Chondrocyte (in vitro differentiated cells): ENCODE measurements at regions not wholly inside any gene's neighbourhood (a gene's known extent, or its start where the extent isn't known, plus 50 kb on each side); places are given as distances from the start of the nearest gene placed in this dataset.
"Not testable (repeated sequence)": the region's sequence is repeated elsewhere in the genome, so short reads cannot be mapped to it uniquely, and the experiment has no call there.

ENCODE experiments used
- DNase-seq: peaks from one replicate; pipeline ENCODE4 v3.0.0; 2021; ENCODE audit warnings: mixed read lengths, low spot score
- H3K27ac Mint-ChIP-seq: one replicate; pipeline ENCODE4 v1.8.0; 2021; ENCODE audit warnings: mild to moderate bottlenecking, moderate library complexity, mixed read lengths; ENCODE audit not compliant: unreplicated experiment
- H3K27me3 Mint-ChIP-seq: 2 replicates; pipeline ENCODE4 v1.8.0; 2021; ENCODE audit warnings: low read depth, mixed read lengths
- H3K36me3 Mint-ChIP-seq: 2 replicates; pipeline ENCODE4 v1.8.0; 2021; ENCODE audit warnings: low read depth, mixed read lengths
- H3K4me1 Mint-ChIP-seq: 2 replicates; pipeline ENCODE4 v1.8.0; 2021; ENCODE audit warnings: low read depth, mild to moderate bottlenecking, mixed read lengths
- H3K4me3 Mint-ChIP-seq: one replicate; pipeline ENCODE4 v1.8.0; 2021; ENCODE audit warnings: mild to moderate bottlenecking, moderate library complexity, mixed read lengths; ENCODE audit not compliant: unreplicated experiment
- H3K9me3 Mint-ChIP-seq: 2 replicates; pipeline ENCODE4 v1.8.0; 2021; ENCODE audit warnings: low read depth, mixed read lengths
- TF ChIP-seq, protein P1 (sequence below): fragments of 200-600 bp; sonication (generic); IDR thresholded peaks from 2 replicates; pipeline ENCODE4 v1.5.0; 2021; ENCODE audit warnings: antibody characterized with exemption, mild to moderate bottlenecking, moderate library complexity

DNA sequence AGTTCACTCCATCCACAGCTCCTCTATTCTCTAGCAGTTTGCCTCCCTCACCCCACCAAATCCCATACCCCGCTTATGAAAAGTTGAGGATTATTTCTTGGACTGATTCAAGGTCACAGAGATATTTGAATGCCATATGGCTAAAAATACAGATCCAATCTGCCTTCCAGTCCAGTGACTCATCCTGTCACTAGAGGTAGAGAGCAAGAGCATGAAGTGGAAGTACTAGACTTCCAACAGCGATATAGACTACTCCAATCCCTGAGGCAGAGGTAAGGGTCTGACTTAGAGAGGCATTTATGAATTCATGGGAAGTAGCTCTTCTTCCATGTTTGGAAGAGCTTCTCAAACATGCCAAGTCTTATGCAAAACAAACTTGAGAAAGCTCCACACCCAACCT lies 72.4 kb upstream of the CCL21 start:
- Mint-ChIP-seq H3K36me3 (no peaks in the 10 kb centered on the region), H3K4me1 (no peaks in the 10 kb centered on the region), H3K4me3 (no peak overlapping the region), H3K27ac (no peak overlapping the region), H3K27me3 (peaks cover 25% of the 10 kb centered on the region), H3K9me3 (no peaks in the 10 kb centered on the region)
- DNase-seq = no peak
- TF ChIP-seq, protein P1, sequence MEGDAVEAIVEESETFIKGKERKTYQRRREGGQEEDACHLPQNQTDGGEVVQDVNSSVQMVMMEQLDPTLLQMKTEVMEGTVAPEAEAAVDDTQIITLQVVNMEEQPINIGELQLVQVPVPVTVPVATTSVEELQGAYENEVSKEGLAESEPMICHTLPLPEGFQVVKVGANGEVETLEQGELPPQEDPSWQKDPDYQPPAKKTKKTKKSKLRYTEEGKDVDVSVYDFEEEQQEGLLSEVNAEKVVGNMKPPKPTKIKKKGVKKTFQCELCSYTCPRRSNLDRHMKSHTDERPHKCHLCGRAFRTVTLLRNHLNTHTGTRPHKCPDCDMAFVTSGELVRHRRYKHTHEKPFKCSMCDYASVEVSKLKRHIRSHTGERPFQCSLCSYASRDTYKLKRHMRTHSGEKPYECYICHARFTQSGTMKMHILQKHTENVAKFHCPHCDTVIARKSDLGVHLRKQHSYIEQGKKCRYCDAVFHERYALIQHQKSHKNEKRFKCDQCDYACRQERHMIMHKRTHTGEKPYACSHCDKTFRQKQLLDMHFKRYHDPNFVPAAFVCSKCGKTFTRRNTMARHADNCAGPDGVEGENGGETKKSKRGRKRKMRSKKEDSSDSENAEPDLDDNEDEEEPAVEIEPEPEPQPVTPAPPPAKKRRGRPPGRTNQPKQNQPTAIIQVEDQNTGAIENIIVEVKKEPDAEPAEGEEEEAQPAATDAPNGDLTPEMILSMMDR = no peak

DNA sequence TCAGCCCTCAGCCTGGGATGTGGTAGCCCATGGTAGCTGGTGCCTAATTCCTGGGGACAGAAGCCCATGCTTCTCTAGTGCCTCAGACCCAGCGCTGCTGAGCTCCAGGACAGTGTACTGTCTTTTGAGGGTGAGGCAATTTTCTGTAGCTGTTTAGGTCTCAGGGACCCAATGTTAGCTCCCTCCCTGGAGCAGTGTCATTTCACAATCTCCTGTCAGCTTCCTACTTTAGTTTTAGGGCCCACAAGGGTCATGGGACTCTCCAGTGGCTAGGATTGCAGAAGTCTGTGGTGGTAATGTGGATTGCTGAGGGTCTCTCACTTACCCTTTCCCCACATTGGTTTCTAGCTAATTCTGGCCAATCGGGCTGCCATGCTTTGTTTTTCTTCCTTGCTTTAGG lies 67.7 kb upstream of the CCL21 start:
- H3K27me3 Mint-ChIP-seq = peaks cover 30% of the 10 kb centered on the region
- H3K4me1 Mint-ChIP-seq = no peaks in the 10 kb centered on the region

DNA sequence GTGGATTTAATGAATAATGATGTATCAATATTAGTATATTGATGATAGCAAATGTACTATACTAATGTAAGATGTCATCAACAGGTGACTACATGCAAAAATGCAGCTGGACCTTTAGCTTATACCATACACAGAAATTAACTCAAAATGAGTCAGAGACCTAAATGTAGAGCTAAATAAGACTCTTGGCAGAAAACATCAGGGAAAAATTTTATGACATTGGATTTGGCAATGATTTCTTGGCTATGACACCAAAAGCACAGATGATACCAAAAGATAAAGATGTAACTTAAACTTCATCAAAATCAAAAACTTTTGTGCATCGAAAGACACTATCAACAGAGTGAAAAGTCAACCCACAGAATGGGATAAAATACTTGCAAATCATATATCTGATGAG lies 64.0 kb upstream of the CCL21 start:
- Mint-ChIP-seq H3K9me3 (peaks cover 4% of the 10 kb centered on the region), H3K27me3 (peaks cover 31% of the 10 kb centered on the region), H3K4me3 (no peak overlapping the region), H3K36me3 (no peaks in the 10 kb centered on the region), H3K27ac (no peak overlapping the region), H3K4me1 (no peaks in the 10 kb centered on the region)
- TF ChIP-seq, protein P1 = no peak
- DNase-seq = no peak

More for the DNA sequence above, 67.7 kb upstream of the CCL21 start:
- H3K27ac Mint-ChIP-seq = no peak overlapping the region
- TF ChIP-seq, protein P1 = no peak
- H3K9me3 Mint-ChIP-seq = peaks cover 4% of the 10 kb centered on the region
- DNase-seq = no peak
- H3K4me3 Mint-ChIP-seq = no peak overlapping the region
- H3K36me3 Mint-ChIP-seq = no peaks in the 10 kb centered on the region

DNA sequence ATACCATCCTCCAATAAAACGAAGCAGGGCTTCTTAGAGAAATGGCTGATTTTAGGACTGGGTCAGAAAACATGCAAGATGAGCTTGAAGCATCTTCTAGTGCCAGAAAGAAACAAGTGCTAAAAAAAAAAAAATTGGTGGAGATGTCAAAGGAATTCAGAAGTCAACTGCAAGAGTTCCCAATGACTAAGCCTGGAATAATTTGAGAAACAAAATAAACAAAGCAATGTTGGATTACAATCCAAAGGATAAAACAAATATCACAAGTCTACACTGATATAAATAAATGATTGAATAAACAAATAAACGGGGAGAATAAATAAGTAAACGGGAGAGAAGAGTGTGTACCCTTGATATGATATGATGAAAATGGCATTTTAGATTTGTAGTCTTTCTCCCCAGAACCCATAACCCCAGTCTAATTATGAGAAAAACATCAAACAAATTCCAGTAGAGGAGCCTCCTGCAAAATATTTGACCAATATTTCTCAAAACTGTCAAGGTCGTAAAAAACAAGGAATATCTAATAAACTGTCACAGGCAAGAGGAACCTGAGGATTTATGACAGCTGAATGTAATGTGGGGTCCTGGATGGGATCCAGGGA lies 63.5 kb upstream of the CCL21 start:
- Mint-ChIP-seq H3K27me3 (peaks cover 28% of the 10 kb centered on the region), H3K4me1 (no peaks in the 10 kb centered on the region), H3K4me3 (no peak overlapping the region), H3K9me3 (peaks cover 4% of the 10 kb centered on the region), H3K36me3 (no peaks in the 10 kb centered on the region), H3K27ac (no peak overlapping the region)
- TF ChIP-seq, protein P1 = no peak
- no peak for DNase-seq

DNA sequence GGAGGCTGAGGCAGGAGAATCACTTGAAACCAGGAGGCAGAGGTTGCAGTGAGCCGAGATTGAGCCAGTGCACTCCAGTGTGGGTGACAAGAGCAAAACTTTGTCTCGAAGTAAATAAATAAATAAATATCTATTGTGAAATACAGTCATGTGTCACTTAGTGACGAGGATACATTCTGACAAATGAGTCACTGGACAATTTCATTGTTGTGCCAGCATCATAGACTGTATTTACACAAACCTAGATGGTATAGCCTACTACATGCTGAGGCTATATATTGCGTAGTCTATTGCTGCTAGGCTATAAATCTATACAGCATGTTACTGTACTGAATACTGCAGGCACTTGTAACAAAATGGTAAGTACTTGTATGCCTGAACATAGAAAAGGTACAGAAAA lies 61.1 kb upstream of the CCL21 start:
- H3K4me1 Mint-ChIP-seq = no peaks in the 10 kb centered on the region
- TF ChIP-seq, protein P1 = no peak
- peaks cover 5% of the 10 kb centered on the region for H3K9me3 Mint-ChIP-seq
- H3K36me3 Mint-ChIP-seq = peaks cover 2% of the 10 kb centered on the region
- no peak overlapping the region for H3K27ac Mint-ChIP-seq
- peaks cover 27% of the 10 kb centered on the region for H3K27me3 Mint-ChIP-seq
- no peak overlapping the region for H3K4me3 Mint-ChIP-seq
- no peak for DNase-seq

DNA sequence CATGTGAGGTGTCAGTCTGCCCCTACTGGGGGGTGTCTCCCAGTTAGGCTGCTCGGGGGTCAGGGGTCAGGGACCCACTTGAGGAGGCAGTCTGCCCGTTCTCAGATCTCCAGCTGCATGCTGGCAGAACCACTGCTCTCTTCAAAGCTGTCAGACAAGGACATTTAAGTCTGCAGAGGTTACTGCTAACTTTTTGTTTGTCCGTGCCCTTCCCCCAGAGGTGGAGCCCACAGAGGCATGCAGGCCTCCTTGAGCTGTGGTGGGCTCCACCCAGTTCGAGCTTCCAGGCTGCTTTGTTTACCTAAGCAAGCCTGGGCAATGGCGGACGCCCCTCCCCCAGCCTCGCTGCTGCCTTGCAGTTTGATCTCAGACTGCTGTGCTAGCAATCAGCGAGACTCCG lies 57.2 kb upstream of the CCL21 start:
- not testable (repeated sequence) for H3K4me3 Mint-ChIP-seq, H3K4me1 Mint-ChIP-seq, DNase-seq

More for the DNA sequence above, 57.2 kb upstream of the CCL21 start:
- H3K27me3 Mint-ChIP-seq = peaks cover 15% of the 10 kb centered on the region
- H3K27ac Mint-ChIP-seq, H3K36me3 Mint-ChIP-seq, H3K9me3 Mint-ChIP-seq: not testable (repeated sequence)
